K562 (cell line): ENCODE measurements at regions not wholly inside any gene's neighbourhood (a gene's known extent, or its start where the extent isn't known, plus 50 kb on each side); places are given as distances from the start of the nearest gene placed in this dataset.
A peak's percentile ranks its signal among the peaks of the same experiment; 100 is the strongest.

Source experiments
- BRF1 ChIP-seq: IDR thresholded peaks from 3 replicates; pipeline ENCODE4 v1.6.1; 2011; ENCODE audit warnings: borderline replicate concordance, mild to moderate bottlenecking; ENCODE audit not compliant: insufficient read length; ENCODE audit errors: extremely low read depth
- FOXK2 ChIP-seq, 2 experiments: fragments of 450-650 bp; IDR thresholded peaks in 1 of 2; conservative IDR thresholded peaks in 1 of 2; 2 replicates each; pipeline ENCODE4 v1.6.1; 2016; ENCODE audit warnings: low read depth in 2 of 2, mild to moderate bottlenecking in 1 of 2
- HMGN3 ChIP-seq: IDR thresholded peaks from 2 replicates; pipeline ENCODE4 v1.6.1; 2011; ENCODE audit warnings: borderline replicate concordance, low read depth, mild to moderate bottlenecking, mixed read lengths, low read length; ENCODE audit not compliant: insufficient read length; ENCODE audit errors: extremely low read depth
- NBN ChIP-seq: fragments of 450-650 bp; IDR thresholded peaks from 2 replicates; pipeline ENCODE4 v1.6.1; 2016; ENCODE audit warnings: low read depth, mild to moderate bottlenecking
- NFE2L1 ChIP-seq: fragments of 450-650 bp; IDR thresholded peaks from 2 replicates; pipeline ENCODE4 v1.6.1; 2016; ENCODE audit warnings: missing genetic modification characterization, low read depth, mild to moderate bottlenecking, missing compliant biosample characterization, moderate library complexity, borderline replicate concordance
- NR2C2 ChIP-seq, 2 experiments: fragments of 200-800 bp in 1 of 2; sonication (Bioruptor generic) in 1 of 2; sonication (generic) in 1 of 2; formaldehyde crosslinking in 1 of 2; IDR thresholded peaks; 2 replicates each; pipeline versions ENCODE4 v1.6.1 to v1.8.0; 2016 to 2022; ENCODE audit warnings: mild to moderate bottlenecking in 1 of 2, missing compliant biosample characterization in 1 of 2, missing genetic modification characterization in 1 of 2, missing genetic modification reagents in 1 of 2
- RBM22 ChIP-seq: fragments of 200-400 bp; formaldehyde crosslinking; IDR thresholded peaks from 2 replicates; pipeline ENCODE4 v1.6.1; 2018; ENCODE audit warnings: low read length, low read depth; ENCODE audit not compliant: poor library complexity, severe bottlenecking
- ZFX ChIP-seq: sonication (generic); formaldehyde crosslinking; IDR thresholded peaks from 2 replicates; pipeline ENCODE4 v1.8.0; 2022; ENCODE audit warnings: mild to moderate bottlenecking, missing genetic modification reagents, moderate library complexity
- TF ChIP-seq, protein P1 (sequence below), 2 experiments: fragments of 450-650 bp; formaldehyde crosslinking in 1 of 2; IDR thresholded peaks; 2 replicates each; pipeline versions ENCODE4 v1.4.0 to v1.6.1; 2014 to 2020; ENCODE audit warnings: mild to moderate bottlenecking in 2 of 2, borderline replicate concordance in 1 of 2, low read depth in 1 of 2
- TF ChIP-seq, protein P2 (sequence below): fragments of 450-650 bp; formaldehyde crosslinking; IDR thresholded peaks from 2 replicates; pipeline ENCODE4 v1.4.0; 2022; ENCODE audit warnings: mild to moderate bottlenecking, moderate library complexity
- TF ChIP-seq, protein P3 (sequence below): sonication (generic); formaldehyde crosslinking; IDR thresholded peaks from 2 replicates; pipeline ENCODE4 v1.8.0; 2022; ENCODE audit warnings: mild to moderate bottlenecking, missing genetic modification reagents
- TF ChIP-seq, protein P4 (sequence below): conservative IDR thresholded peaks from 2 replicates; pipeline ENCODE4 v1.6.1; 2011; ENCODE audit warnings: low read depth, mild to moderate bottlenecking, low read length; ENCODE audit not compliant: control insufficient read depth

DNA sequence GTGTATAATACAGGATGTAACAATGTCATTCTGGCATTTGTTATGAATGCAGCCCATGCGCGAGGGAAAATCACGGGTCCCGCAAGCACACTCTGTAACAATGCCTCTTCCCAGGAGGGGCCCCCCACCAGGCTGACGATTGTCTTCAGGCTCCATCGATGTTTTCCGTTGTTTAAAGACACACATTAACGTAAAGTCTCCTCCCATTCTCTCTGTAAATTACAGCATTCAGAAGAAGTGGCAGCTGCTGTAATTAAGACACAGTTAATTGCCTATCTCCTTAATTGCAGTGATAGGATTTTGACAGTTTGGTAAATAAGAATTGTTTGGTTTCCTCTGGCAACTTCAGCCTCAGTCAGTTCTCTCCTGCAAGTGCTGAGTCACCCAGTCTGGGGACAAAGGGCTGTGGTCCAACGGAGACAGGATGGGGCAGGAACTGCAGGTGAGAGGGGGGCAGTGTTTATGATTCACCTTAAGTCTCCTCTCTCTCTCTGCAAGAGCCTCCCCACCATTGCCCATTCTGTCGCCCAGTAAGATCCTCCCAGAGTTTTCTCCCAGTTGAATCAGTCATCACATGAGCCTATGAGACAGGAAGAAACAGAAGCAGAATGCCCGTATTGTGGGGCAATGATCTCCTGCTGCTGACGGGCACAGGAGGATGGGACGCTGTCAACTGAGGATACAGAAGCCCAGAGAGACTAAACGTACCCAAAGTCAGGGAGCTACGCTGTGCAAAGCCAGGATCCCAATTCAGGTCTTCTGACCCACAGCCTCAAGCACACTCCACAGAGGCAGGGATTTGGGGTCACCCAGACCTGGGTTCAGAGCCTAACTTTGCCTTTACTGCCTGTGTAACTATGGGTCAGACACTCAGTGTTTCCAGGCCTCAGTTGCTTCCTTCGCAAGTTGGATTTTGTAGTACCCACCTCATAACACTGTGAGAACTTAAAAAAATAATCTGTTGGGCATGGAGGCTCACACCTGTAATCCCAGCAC lies 110.0 kb downstream of the ADSS2 start (continued):
- TF ChIP-seq BRF1 (no peak), FOXK2 (conservative IDR thresholded peaks at IDR 0.05 in 1 of 2, IDR thresholded peaks at IDR 0.05 in 1 of 2; ENCODE audit: low read depth in 2 of 2) (peak; percentile 40 to 50; a peak in 2 of 4 replicates), NFE2L1 (peak; percentile 76), HMGN3 (no peak), ZFX (CRISPR knock-in tag) (no peak), NBN (no peak), NR2C2 (CRISPR knock-in tag; IDR thresholded peaks at IDR 0.05) (no peak), NR2C2 (tag; IDR thresholded peaks at IDR 0.05) (peak; percentile 22; the same call in 1 of the 2 replicates), RBM22 (no peak)
- TF ChIP-seq, protein P1, sequence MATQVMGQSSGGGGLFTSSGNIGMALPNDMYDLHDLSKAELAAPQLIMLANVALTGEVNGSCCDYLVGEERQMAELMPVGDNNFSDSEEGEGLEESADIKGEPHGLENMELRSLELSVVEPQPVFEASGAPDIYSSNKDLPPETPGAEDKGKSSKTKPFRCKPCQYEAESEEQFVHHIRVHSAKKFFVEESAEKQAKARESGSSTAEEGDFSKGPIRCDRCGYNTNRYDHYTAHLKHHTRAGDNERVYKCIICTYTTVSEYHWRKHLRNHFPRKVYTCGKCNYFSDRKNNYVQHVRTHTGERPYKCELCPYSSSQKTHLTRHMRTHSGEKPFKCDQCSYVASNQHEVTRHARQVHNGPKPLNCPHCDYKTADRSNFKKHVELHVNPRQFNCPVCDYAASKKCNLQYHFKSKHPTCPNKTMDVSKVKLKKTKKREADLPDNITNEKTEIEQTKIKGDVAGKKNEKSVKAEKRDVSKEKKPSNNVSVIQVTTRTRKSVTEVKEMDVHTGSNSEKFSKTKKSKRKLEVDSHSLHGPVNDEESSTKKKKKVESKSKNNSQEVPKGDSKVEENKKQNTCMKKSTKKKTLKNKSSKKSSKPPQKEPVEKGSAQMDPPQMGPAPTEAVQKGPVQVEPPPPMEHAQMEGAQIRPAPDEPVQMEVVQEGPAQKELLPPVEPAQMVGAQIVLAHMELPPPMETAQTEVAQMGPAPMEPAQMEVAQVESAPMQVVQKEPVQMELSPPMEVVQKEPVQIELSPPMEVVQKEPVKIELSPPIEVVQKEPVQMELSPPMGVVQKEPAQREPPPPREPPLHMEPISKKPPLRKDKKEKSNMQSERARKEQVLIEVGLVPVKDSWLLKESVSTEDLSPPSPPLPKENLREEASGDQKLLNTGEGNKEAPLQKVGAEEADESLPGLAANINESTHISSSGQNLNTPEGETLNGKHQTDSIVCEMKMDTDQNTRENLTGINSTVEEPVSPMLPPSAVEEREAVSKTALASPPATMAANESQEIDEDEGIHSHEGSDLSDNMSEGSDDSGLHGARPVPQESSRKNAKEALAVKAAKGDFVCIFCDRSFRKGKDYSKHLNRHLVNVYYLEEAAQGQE (IDR thresholded peaks at IDR 0.05; ENCODE audit: borderline replicate concordance) = peak; percentile 32
- TF ChIP-seq, protein P1 (CRISPR knock-in tag; IDR thresholded peaks at IDR 0.05; ENCODE audit: low read depth) = no peak
- TF ChIP-seq, protein P2, sequence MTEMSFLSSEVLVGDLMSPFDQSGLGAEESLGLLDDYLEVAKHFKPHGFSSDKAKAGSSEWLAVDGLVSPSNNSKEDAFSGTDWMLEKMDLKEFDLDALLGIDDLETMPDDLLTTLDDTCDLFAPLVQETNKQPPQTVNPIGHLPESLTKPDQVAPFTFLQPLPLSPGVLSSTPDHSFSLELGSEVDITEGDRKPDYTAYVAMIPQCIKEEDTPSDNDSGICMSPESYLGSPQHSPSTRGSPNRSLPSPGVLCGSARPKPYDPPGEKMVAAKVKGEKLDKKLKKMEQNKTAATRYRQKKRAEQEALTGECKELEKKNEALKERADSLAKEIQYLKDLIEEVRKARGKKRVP = no peak
- TF ChIP-seq, protein P3, sequence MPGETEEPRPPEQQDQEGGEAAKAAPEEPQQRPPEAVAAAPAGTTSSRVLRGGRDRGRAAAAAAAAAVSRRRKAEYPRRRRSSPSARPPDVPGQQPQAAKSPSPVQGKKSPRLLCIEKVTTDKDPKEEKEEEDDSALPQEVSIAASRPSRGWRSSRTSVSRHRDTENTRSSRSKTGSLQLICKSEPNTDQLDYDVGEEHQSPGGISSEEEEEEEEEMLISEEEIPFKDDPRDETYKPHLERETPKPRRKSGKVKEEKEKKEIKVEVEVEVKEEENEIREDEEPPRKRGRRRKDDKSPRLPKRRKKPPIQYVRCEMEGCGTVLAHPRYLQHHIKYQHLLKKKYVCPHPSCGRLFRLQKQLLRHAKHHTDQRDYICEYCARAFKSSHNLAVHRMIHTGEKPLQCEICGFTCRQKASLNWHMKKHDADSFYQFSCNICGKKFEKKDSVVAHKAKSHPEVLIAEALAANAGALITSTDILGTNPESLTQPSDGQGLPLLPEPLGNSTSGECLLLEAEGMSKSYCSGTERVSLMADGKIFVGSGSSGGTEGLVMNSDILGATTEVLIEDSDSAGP = no peak
- TF ChIP-seq, protein P4, sequence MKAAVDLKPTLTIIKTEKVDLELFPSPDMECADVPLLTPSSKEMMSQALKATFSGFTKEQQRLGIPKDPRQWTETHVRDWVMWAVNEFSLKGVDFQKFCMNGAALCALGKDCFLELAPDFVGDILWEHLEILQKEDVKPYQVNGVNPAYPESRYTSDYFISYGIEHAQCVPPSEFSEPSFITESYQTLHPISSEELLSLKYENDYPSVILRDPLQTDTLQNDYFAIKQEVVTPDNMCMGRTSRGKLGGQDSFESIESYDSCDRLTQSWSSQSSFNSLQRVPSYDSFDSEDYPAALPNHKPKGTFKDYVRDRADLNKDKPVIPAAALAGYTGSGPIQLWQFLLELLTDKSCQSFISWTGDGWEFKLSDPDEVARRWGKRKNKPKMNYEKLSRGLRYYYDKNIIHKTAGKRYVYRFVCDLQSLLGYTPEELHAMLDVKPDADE = 0 out of 2 replicates have a peak, but pooled peaks have one; percentile 13
